Testis (tissue), 2 donors: ENCODE measurements at regions not wholly inside any gene's neighbourhood (a gene's known extent, or its start where the extent isn't known, plus 50 kb on each side); places are given as distances from the start of the nearest gene placed in this dataset.

Source experiments
- CTCF ChIP-seq, 3 experiments: fragments of 450-650 bp in 2 of 3; fragments of 200-600 bp in 1 of 3; sonication (generic) in 1 of 3; IDR thresholded peaks; one replicate each; pipeline ENCODE4 v1.5.1; 2016 to 2019; ENCODE audit warnings: antibody characterized with exemption in 3 of 3, mild to moderate bottlenecking in 2 of 3, moderate library complexity in 1 of 3
- POLR2A ChIP-seq: fragments of 450-650 bp; IDR thresholded peaks from one replicate; pipeline ENCODE4 v1.6.1; 2017; ENCODE audit warnings: antibody characterized with exemption, mild to moderate bottlenecking, moderate library complexity

GRCh38 chr4:107312366-107312765 is 276.3 kb upstream of the DKK2 start:
- TF ChIP-seq CTCF (IDR thresholded peaks at IDR 0.05) (no peak), POLR2A (no peak)
